CD4-positive, alpha-beta T cell (primary cell): ENCODE measurements at regions not wholly inside any gene's neighbourhood (a gene's known extent, or its start where the extent isn't known, plus 50 kb on each side); places are given as distances from the start of the nearest gene placed in this dataset.

Experiments used
- ATAC-seq: fragments of 200-7000 bp; cut with Tn5 transposase; one replicate; pipeline ENCODE4 v1.10.0; 2022; ENCODE audit warnings: mild to moderate bottlenecking; ENCODE audit not compliant: poor library complexity
- CTCF ChIA-PET: fragments of 350-600 bp; sonication (Branson Sonifier 250); formaldehyde crosslinking; loops from one replicate; lab custom pipeline; 2021; ENCODE audit warnings: antibody characterized with exemption, inconsistent platforms; lab: Charles Lee
- POLR2A ChIA-PET: fragments of 350-600 bp; sonication (Branson Sonifier 250); formaldehyde crosslinking; loops from one replicate; lab custom pipeline; 2021; ENCODE audit warnings: antibody characterized with exemption, inconsistent platforms; lab: Charles Lee
- DNase-seq, 14 experiments: peaks; one replicate each; pipeline ENCODE4 v3.0.0-alpha.2; 2013 to 2020; ENCODE audit warnings: mixed read lengths in 2 of 14
- H3K27ac ChIP-seq, 2 donors: one replicate each; pipeline versions ENCODE4 v1.5.1 to v1.7.0; 2013; ENCODE audit warnings: low read length in 2 of 2, low read depth in 1 of 2, mild to moderate bottlenecking in 1 of 2
- H3K27me3 ChIP-seq, 2 experiments: 1 replicate in 1 of 2; 2 replicates in 1 of 2; pipeline versions ENCODE4 v1.6.1 to v1.7.0; 2013; ENCODE audit warnings: low read length in 2 of 2, control low read depth in 1 of 2, mild to moderate bottlenecking in 1 of 2, moderate library complexity in 1 of 2; ENCODE audit not compliant: insufficient read depth in 2 of 2, control insufficient read depth in 1 of 2
- H3K36me3 ChIP-seq: one replicate; pipeline ENCODE4 v1.6.1; 2013; ENCODE audit warnings: low read length, control low read depth; ENCODE audit not compliant: insufficient read depth
- H3K4me1 ChIP-seq: one replicate; pipeline ENCODE4 v1.6.1; 2013; ENCODE audit warnings: low read length, control low read depth; ENCODE audit not compliant: insufficient read depth
- H3K4me3 ChIP-seq: one replicate; pipeline ENCODE4 v1.5.1; 2013; ENCODE audit warnings: mild to moderate bottlenecking, low read length, moderate library complexity
- H3K9me3 ChIP-seq, 2 experiments: 1 replicate in 1 of 2; 2 replicates in 1 of 2; pipeline versions ENCODE4 v1.6.1 to v1.7.0; 2013; ENCODE audit warnings: low read length in 2 of 2, mild to moderate bottlenecking in 2 of 2, control low read depth in 1 of 2, moderate library complexity in 1 of 2; ENCODE audit not compliant: control insufficient read depth in 1 of 2, insufficient read depth in 1 of 2
- H3K27ac Mint-ChIP-seq: one replicate; pipeline ENCODE4 v1.8.0; 2020; ENCODE audit warnings: mixed read lengths
- H3K27me3 Mint-ChIP-seq: one replicate; pipeline ENCODE4 v1.8.0; 2021; ENCODE audit warnings: mixed read lengths
- H3K36me3 Mint-ChIP-seq: one replicate; pipeline ENCODE4 v1.8.0; 2021; ENCODE audit warnings: low read depth, mixed read lengths
- H3K4me1 Mint-ChIP-seq: one replicate; pipeline ENCODE4 v1.8.0; 2021; ENCODE audit warnings: low read depth, mixed read lengths
- H3K4me3 Mint-ChIP-seq: one replicate; pipeline ENCODE4 v1.8.0; 2020; ENCODE audit warnings: mild to moderate bottlenecking, mixed read lengths
- H3K9me3 Mint-ChIP-seq: one replicate; pipeline ENCODE4 v1.8.0; 2020; ENCODE audit warnings: mixed read lengths
- intact Hi-C, 2 experiments: fragments of 100-400 bp; cut with DNase I in 1 of 2; cut with micrococcal nuclease in 1 of 2; formaldehyde crosslinking; loops; one replicate each; pipeline versions ENCODE4 v1.15.1 to v1.9.0; 2023 to 2025; cut with DNase I, micrococcal nuclease
- TF ChIP-seq, protein P1 (sequence below): fragments of 200-600 bp; IDR thresholded peaks from one replicate; pipeline ENCODE4 v1.8.0; 2022; ENCODE audit warnings: antibody characterized with exemption, mild to moderate bottlenecking

DNA sequence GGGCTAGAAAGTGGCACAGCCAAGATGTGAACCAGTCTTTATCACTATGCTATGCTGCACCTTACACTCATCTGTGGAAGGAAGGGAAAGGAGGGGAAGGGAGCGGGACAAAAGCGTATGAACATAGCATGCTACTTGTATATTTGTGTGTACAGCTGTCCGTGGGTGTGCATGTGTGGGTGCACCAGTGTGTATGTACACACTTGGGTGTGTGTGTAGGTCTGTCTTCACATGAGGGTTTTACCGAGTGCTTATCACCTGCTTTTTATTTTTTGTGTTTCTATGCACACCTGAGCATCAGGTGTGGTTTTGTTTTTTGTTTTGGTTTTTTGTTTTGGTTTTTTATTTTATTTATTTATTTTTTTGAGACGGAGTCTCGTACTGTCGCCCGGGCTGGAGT, 255.7 kb downstream of the RRAGC start:
- Histone ChIP-seq H3K27me3 (peaks cover 0 to 12% of the 10 kb centered on the region in 2 experiments), H3K27ac (no peak overlapping the region), H3K4me1 (no peaks in the 10 kb centered on the region), H3K4me3 (no peak overlapping the region), H3K36me3 (no peaks in the 10 kb centered on the region), H3K9me3 (no peaks in the 10 kb centered on the region)
- ATAC-seq (no peak), DNase-seq (no peak)
- no peak overlapping the region for H3K27ac Mint-ChIP-seq
- TF ChIP-seq, protein P1, sequence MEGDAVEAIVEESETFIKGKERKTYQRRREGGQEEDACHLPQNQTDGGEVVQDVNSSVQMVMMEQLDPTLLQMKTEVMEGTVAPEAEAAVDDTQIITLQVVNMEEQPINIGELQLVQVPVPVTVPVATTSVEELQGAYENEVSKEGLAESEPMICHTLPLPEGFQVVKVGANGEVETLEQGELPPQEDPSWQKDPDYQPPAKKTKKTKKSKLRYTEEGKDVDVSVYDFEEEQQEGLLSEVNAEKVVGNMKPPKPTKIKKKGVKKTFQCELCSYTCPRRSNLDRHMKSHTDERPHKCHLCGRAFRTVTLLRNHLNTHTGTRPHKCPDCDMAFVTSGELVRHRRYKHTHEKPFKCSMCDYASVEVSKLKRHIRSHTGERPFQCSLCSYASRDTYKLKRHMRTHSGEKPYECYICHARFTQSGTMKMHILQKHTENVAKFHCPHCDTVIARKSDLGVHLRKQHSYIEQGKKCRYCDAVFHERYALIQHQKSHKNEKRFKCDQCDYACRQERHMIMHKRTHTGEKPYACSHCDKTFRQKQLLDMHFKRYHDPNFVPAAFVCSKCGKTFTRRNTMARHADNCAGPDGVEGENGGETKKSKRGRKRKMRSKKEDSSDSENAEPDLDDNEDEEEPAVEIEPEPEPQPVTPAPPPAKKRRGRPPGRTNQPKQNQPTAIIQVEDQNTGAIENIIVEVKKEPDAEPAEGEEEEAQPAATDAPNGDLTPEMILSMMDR, result no peak
- POLR2A ChIA-PET, result no interaction called here
- intact Hi-C loops, result no loop called here
- no peaks in the 10 kb centered on the region for H3K4me1 Mint-ChIP-seq
- H3K4me3 Mint-ChIP-seq, result no peak overlapping the region
- H3K27me3 Mint-ChIP-seq, result peaks cover 8% of the 10 kb centered on the region
- no peaks in the 10 kb centered on the region for H3K9me3 Mint-ChIP-seq
- CTCF ChIA-PET, result no interaction called here
- no peaks in the 10 kb centered on the region for H3K36me3 Mint-ChIP-seq

DNA sequence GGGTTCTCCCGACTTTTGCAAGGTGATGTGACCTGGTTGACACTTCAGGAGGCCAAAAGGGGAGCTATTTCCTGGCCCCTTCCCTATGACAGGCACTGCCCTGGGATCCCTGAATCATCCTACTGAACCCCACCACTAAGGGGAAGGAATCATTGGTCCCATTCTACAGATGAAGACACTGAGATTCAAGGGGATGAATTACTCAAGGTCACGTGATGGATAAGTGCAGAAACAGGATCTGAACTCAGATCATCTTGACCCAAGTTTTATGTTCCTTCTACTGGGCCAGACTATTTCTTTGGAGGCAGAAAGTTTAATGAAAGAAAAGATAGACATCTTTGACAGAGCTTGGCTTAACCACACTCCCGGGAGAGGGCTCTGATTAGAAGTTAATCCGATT, 258.7 kb downstream of the RRAGC start:
- CTCF ChIA-PET, result interaction anchor here (0.5 kb wide), 1 partner anchor 19 kb away, joined by 3 read pairs; no protein-coding TSS in a partner anchor
- no peaks in the 10 kb centered on the region for H3K4me1 ChIP-seq
- H3K36me3 ChIP-seq, result no peaks in the 10 kb centered on the region
- no peaks in the 10 kb centered on the region for H3K36me3 Mint-ChIP-seq
- intact Hi-C loops, result no loop called here
- no peak for DNase-seq
- H3K4me1 Mint-ChIP-seq, result no peaks in the 10 kb centered on the region
- H3K27ac Mint-ChIP-seq, result no peak overlapping the region
- H3K9me3 Mint-ChIP-seq, result no peaks in the 10 kb centered on the region
- H3K27me3 ChIP-seq, result peaks cover 0 to 11% of the 10 kb centered on the region in 2 experiments
- POLR2A ChIA-PET, result no interaction called here
- no peak overlapping the region for H3K27ac ChIP-seq
- no peak overlapping the region for H3K4me3 ChIP-seq
- no peak overlapping the region for H3K4me3 Mint-ChIP-seq
- TF ChIP-seq, protein P1, result no peak
- H3K9me3 ChIP-seq, result no peaks in the 10 kb centered on the region
- peaks cover 20% of the 10 kb centered on the region for H3K27me3 Mint-ChIP-seq
- no peak for ATAC-seq

DNA sequence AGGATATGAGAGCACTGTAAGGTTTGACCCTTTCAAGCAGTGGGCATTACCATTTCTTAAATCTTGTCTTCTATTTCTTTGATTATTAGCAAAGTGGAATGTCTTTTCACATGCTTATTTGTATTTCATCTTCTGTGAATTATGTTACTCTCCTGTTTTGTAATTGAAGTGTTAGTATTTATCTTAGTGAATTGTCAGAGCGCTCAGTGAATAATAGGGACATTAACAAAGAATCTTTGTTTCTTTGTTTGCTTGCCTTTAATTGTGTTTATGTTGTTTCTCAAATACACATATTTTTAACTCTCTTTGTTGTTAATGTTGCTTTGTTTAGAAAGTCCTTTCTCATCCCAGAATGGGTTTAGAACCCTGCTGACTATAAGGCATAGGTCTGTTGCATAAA, 259.3 kb downstream of the RRAGC start:
- H3K9me3 Mint-ChIP-seq, result no peaks in the 10 kb centered on the region
- no peak overlapping the region for H3K27ac Mint-ChIP-seq
- Histone ChIP-seq H3K9me3 (no peaks in the 10 kb centered on the region), H3K4me1 (no peaks in the 10 kb centered on the region), H3K27me3 (peaks cover 6 to 11% of the 10 kb centered on the region in 2 experiments), H3K27ac (no peak overlapping the region), H3K4me3 (no peak overlapping the region), H3K36me3 (no peaks in the 10 kb centered on the region)
- no peaks in the 10 kb centered on the region for H3K36me3 Mint-ChIP-seq
- H3K4me1 Mint-ChIP-seq, result no peaks in the 10 kb centered on the region
- ChIA-PET POLR2A (no interaction called here), CTCF (interaction anchor here (0.5 kb wide), 1 partner anchor 20 kb away, joined by 3 read pairs; no protein-coding TSS in a partner anchor)
- TF ChIP-seq, protein P1, result no peak
- intact Hi-C loops, result no loop called here
- DNase-seq (no peak), ATAC-seq (no peak)
- H3K27me3 Mint-ChIP-seq, result peaks cover 20% of the 10 kb centered on the region
- no peak overlapping the region for H3K4me3 Mint-ChIP-seq
